ENCODE measurements at regions not wholly inside any gene's neighbourhood (a gene's known extent, or its start where the extent isn't known, plus 50 kb on each side); places are given as distances from the start of the nearest gene placed in this dataset.

DNA sequence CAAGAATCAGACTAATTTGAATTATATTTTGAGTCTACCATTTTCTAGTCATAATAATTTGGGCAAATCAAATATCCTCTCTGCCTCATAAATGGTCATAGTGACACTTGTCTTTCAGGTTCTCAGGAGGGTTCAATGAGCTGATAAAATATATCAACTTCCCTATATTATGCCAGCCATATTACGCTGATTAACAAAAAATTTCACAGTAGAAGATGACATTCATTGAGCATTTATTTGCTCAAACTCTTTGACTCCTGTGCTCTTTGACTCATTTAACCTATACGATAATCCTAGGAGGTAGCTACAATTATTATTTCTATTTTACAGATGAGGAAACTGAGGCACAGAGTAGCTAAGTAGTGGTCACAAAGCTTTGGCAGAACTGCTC, 60.0 kb upstream of the CCDC91 start:
- Histone ChIP-seq H3K27me3 (ENCODE audit: insufficient read depth, low read length, poor library complexity, severe bottlenecking) (no peaks in the 10 kb centered on the region), H3K4me1 (ENCODE audit: insufficient read depth, low read length, poor library complexity, severe bottlenecking) (peaks cover 11% of the 10 kb centered on the region), H2AFZ (ENCODE audit: low read length) (no peak overlapping the region), H3K79me2 (ENCODE audit: insufficient read depth, low read length) (no peaks in the 10 kb centered on the region), H3K9me2 (replicated peaks; ENCODE audit: low read depth, low read length) (no peaks in the 10 kb centered on the region), H3K4me3 (ENCODE audit: low read length, poor library complexity, severe bottlenecking) (no peak overlapping the region), H3F3A (ENCODE audit: low read depth) (no peaks in the 10 kb centered on the region), H4K20me1 (ENCODE audit: insufficient read depth, low read length, poor library complexity, severe bottlenecking) (no peaks in the 10 kb centered on the region), H3K36me3 (ENCODE audit: insufficient read depth, low read length) (no peaks in the 10 kb centered on the region), H3K4me2 (ENCODE audit: low read depth, low read length, poor library complexity, severe bottlenecking) (no peak overlapping the region), H3K9ac (ENCODE audit: low read depth, low read length, poor library complexity, severe bottlenecking) (no peak overlapping the region), H3K9me3 (ENCODE audit: insufficient read depth, low read depth, low read length) (no peaks in the 10 kb centered on the region)
- TF ChIP-seq EZH2phosphoT487 (IDR thresholded peaks at IDR 0.05; ENCODE audit: borderline replicate concordance), result no peak
- TF ChIP-seq, protein P1, sequence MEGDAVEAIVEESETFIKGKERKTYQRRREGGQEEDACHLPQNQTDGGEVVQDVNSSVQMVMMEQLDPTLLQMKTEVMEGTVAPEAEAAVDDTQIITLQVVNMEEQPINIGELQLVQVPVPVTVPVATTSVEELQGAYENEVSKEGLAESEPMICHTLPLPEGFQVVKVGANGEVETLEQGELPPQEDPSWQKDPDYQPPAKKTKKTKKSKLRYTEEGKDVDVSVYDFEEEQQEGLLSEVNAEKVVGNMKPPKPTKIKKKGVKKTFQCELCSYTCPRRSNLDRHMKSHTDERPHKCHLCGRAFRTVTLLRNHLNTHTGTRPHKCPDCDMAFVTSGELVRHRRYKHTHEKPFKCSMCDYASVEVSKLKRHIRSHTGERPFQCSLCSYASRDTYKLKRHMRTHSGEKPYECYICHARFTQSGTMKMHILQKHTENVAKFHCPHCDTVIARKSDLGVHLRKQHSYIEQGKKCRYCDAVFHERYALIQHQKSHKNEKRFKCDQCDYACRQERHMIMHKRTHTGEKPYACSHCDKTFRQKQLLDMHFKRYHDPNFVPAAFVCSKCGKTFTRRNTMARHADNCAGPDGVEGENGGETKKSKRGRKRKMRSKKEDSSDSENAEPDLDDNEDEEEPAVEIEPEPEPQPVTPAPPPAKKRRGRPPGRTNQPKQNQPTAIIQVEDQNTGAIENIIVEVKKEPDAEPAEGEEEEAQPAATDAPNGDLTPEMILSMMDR (conservative IDR thresholded peaks at IDR 0.05; ENCODE audit: low read length), result no peak

DNA sequence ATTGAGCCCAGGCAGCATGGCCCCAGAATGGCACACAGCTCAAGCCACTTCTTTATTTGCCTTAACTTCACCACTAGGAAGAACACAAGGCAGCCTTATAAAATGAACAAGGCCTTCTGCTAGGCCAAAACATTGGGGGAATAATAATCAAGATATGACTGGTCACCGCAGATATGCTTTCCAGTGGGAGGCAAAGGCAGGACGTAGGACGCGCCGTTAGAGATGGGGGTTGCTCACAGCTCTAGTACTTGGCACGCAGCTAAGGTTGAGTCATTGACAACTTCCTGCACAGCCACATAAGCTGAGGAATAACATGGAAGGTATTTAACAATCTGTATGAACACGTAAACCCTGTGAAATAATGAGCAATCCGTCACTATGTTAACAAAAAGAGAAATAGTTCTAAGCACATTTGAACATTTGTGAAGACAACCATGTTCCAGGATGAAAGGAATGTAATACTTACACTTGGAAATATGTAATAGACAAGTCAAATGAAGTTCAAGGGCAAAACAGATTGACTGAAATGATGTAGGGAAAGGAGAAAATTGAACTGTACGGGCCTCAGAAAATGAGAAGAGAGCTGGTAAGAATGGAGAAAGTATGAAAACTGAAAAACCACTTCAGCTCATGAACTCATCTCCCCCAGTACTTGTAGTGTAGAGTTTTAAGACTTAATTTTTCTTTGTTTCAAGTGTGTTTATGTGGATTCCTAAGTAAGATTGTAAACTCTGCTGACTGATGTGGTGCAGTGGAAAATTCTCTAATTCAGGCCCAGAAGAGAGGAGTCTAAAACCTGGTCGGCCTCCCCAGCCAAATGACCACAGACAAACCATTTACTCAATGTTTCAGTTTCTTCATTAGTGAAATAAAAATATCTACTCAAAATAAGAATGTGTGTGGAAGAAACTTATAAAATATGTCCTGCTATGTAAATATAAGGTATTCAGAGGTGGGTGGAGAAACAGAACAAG, 59.3 kb upstream of the CCDC91 start:
- Histone ChIP-seq H3K4me2 (ENCODE audit: low read depth, low read length, poor library complexity, severe bottlenecking) (no peak overlapping the region), H3K27me3 (ENCODE audit: insufficient read depth, low read length, poor library complexity, severe bottlenecking) (no peaks in the 10 kb centered on the region), H3K36me3 (ENCODE audit: insufficient read depth, low read length) (no peaks in the 10 kb centered on the region), H3K9me2 (replicated peaks; ENCODE audit: low read depth, low read length) (no peaks in the 10 kb centered on the region), H3K4me3 (ENCODE audit: low read length, poor library complexity, severe bottlenecking) (no peak overlapping the region), H3K79me2 (ENCODE audit: insufficient read depth, low read length) (no peaks in the 10 kb centered on the region), H3F3A (ENCODE audit: low read depth) (no peaks in the 10 kb centered on the region), H3K9me3 (ENCODE audit: insufficient read depth, low read depth, low read length) (no peaks in the 10 kb centered on the region), H4K20me1 (ENCODE audit: insufficient read depth, low read length, poor library complexity, severe bottlenecking) (no peaks in the 10 kb centered on the region), H3K4me1 (ENCODE audit: insufficient read depth, low read length, poor library complexity, severe bottlenecking) (peaks cover 11% of the 10 kb centered on the region), H3K9ac (ENCODE audit: low read depth, low read length, poor library complexity, severe bottlenecking) (no peak overlapping the region), H2AFZ (ENCODE audit: low read length) (no peak overlapping the region)
- no peak for TF ChIP-seq EZH2phosphoT487 (IDR thresholded peaks at IDR 0.05; ENCODE audit: borderline replicate concordance)
- TF ChIP-seq, protein P1 (conservative IDR thresholded peaks at IDR 0.05; ENCODE audit: low read length), result no peak

DNA sequence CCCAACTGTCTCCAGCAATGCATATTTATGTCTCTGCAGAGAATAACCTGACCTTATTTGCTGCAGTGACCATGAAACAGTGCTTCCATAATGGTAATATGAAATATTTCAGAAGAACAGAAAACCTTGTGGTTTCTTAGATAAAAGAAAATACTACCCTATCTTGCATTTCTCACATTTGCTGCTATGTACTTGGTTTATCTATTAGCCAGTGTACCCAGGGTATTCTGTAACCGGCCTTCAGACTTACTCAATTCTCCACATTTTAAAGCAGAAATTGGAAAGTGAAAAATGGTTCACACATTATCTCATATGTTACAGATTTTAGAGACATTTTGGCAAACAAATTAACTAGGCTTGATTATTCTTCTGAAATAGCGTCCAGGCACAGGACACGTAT, 57.9 kb upstream of the CCDC91 start:
- no peak overlapping the region for H3K4me2 ChIP-seq (ENCODE audit: low read depth, low read length, poor library complexity, severe bottlenecking)

More for the DNA sequence above, 57.9 kb upstream of the CCDC91 start:
- H3F3A ChIP-seq (ENCODE audit: low read depth), result no peaks in the 10 kb centered on the region
- no peak for TF ChIP-seq EZH2phosphoT487 (IDR thresholded peaks at IDR 0.05; ENCODE audit: borderline replicate concordance)
- TF ChIP-seq, protein P1 (conservative IDR thresholded peaks at IDR 0.05; ENCODE audit: low read length), result no peak
- H3K36me3 ChIP-seq (ENCODE audit: insufficient read depth, low read length), result no peaks in the 10 kb centered on the region
- peaks cover 11% of the 10 kb centered on the region for H3K4me1 ChIP-seq (ENCODE audit: insufficient read depth, low read length, poor library complexity, severe bottlenecking)
- no peak overlapping the region for H3K9ac ChIP-seq (ENCODE audit: low read depth, low read length, poor library complexity, severe bottlenecking)
- H3K27me3 ChIP-seq (ENCODE audit: insufficient read depth, low read length, poor library complexity, severe bottlenecking), result no peaks in the 10 kb centered on the region
- H3K9me3 ChIP-seq (ENCODE audit: insufficient read depth, low read depth, low read length), result no peaks in the 10 kb centered on the region
- no peak overlapping the region for H3K4me3 ChIP-seq (ENCODE audit: low read length, poor library complexity, severe bottlenecking)
- H4K20me1 ChIP-seq (ENCODE audit: insufficient read depth, low read length, poor library complexity, severe bottlenecking), result no peaks in the 10 kb centered on the region
- H3K79me2 ChIP-seq (ENCODE audit: insufficient read depth, low read length), result no peaks in the 10 kb centered on the region
- H2AFZ ChIP-seq (ENCODE audit: low read length), result no peak overlapping the region
- no peaks in the 10 kb centered on the region for H3K9me2 ChIP-seq (replicated peaks; ENCODE audit: low read depth, low read length)
